ENCODE measurements at regions not wholly inside any gene's neighbourhood (a gene's known extent, or its start where the extent isn't known, plus 50 kb on each side); places are given as distances from the start of the nearest gene placed in this dataset.

GRCh38 chr20:40536808-40537207 is 152.2 kb downstream of the MAFB start:
- no peak for DNase-seq

- DNase-seq: no peak
These were observed 153.2 kb downstream of the MAFB start for GRCh38 chr20:40535816-40536215.

- no peak for DNase-seq
These were observed 156.9 kb downstream of the MAFB start for GRCh38 chr20:40532103-40532502.

- no peak for DNase-seq
These were observed 163.7 kb downstream of the MAFB start for GRCh38 chr20:40525351-40525750.

GRCh38 chr20:40524071-40524470 is 165.0 kb downstream of the MAFB start:
- no peak for DNase-seq

- no peak for DNase-seq
These were observed 166.6 kb downstream of the MAFB start for GRCh38 chr20:40522405-40522804.

GRCh38 chr20:40521962-40522361 is 167.1 kb downstream of the MAFB start:
- DNase-seq: no peak

- DNase-seq: no peak
These were observed 169.1 kb downstream of the MAFB start for GRCh38 chr20:40519918-40520317.

- no peak for DNase-seq
These were observed 176.0 kb downstream of the MAFB start for GRCh38 chr20:40512994-40513393.

- DNase-seq: no peak
These were observed 176.4 kb downstream of the MAFB start for GRCh38 chr20:40512591-40512990.

GRCh38 chr20:40511478-40511877 is 177.6 kb downstream of the MAFB start:
- no peak for DNase-seq

GRCh38 chr20:40510622-40511021 is 178.4 kb downstream of the MAFB start:
- DNase-seq: no peak

GRCh38 chr20:40508821-40509220 is 180.2 kb downstream of the MAFB start:
- DNase-seq: no peak

GRCh38 chr20:40506537-40506939 is 182.5 kb downstream of the MAFB start:
- peak; percentile 69 for DNase-seq

- no peak for DNase-seq
These were observed 185.9 kb downstream of the MAFB start for GRCh38 chr20:40503119-40503518.

- no peak for DNase-seq
These were observed 186.5 kb downstream of the MAFB start for GRCh38 chr20:40502576-40502975.

- no peak for DNase-seq
These were observed 189.6 kb downstream of the MAFB start for GRCh38 chr20:40499391-40499790.

GRCh38 chr20:40497899-40498691 is 190.9 kb downstream of the MAFB start:
- DNase-seq: no peak

- no peak for DNase-seq
These were observed 193.1 kb downstream of the MAFB start for GRCh38 chr20:40495956-40496355.

- no peak for DNase-seq
These were observed 194.8 kb downstream of the MAFB start for GRCh38 chr20:40494248-40494647.

GRCh38 chr20:40493549-40493948 is 195.5 kb downstream of the MAFB start:
- DNase-seq: no peak

GRCh38 chr20:40493071-40493470 is 196.0 kb downstream of the MAFB start:
- DNase-seq: no peak

GRCh38 chr20:40491009-40491590 is 197.9 kb downstream of the MAFB start:
- DNase-seq: no peak

- DNase-seq: no peak
These were observed 199.2 kb downstream of the MAFB start for GRCh38 chr20:40489886-40490285.

GRCh38 chr20:40488401-40488800 is 200.6 kb downstream of the MAFB start:
- DNase-seq: no peak
